ENCODE measurements at regions not wholly inside any gene's neighbourhood (a gene's known extent, or its start where the extent isn't known, plus 50 kb on each side); places are given as distances from the start of the nearest gene placed in this dataset.

DNA sequence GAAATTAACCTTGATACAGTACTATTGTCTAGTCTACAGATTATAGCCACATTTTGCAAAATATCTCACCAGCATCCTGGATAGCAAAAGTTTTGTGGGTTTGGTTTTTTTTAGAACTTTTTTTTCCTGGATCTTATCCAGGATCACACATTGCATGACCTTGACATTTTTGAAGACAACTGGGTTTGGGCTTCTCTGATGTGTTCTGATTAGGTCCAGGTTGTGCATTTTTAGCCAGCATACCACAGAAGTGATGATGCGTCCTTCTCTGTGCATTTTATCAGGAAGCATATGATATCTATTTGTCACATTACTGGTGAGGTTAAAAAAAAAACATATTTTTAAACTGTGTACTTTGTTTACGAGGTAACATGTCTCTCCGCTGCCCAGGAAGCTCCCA, 221.0 kb upstream of the OSR1 start:
- DNase-seq = no peak

DNA sequence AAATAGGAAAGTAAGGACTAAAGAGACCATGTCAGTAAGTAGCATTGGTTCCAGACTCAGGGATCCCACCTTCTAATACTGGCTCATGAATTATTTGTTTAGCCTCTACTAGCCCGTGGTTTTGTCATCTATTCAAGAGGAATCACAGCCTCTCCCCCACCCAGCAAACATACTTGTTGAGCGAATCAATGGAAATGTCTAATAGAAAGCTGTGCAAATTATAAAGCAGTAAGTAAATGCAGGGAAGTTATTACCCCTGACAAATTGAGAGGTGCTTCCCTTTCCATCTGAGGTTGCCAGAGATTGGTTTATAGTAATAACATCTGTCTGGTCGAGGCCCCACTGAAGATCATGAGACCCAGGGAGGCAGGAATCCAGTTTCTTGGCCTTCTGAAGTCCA, 219.3 kb upstream of the OSR1 start:
- no peak for DNase-seq

DNA sequence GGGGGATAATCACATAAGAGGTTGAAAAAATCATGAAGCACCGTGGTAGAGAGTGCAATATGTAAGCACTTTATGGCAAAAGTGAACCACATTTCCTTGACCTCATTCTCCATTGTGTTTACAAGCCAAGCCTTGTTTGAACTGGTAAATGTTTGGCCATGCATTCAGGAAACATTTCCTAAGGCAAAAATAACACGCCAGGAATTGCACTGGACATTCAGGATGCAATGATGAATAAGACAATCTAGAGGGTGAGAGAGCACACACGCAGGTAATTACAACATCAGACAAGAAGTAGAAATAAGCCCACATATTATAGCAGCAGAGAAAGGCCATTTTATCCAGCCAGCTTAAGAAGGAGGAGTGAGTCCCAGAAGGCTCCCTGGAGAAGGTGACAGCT, 218.0 kb upstream of the OSR1 start:
- no peak for DNase-seq

DNA sequence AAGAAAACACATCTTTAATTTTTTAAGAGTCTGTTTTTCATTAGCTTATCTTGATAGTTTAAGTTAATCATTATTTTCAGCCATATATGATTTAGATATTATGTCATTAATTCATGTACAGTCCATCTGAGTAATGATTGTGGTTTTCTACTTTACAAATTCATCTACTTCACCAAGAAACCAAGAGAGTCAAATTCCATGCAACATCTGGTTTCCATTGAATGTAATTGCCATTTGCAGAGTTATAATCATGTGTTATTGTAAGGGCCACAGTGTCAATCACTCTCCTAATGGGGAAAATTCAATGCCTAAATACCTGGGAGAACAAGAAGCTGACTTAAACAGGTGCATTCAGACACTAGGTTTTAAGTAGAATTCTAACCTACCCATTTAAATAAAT, 217.2 kb upstream of the OSR1 start:
- no peak for DNase-seq

DNA sequence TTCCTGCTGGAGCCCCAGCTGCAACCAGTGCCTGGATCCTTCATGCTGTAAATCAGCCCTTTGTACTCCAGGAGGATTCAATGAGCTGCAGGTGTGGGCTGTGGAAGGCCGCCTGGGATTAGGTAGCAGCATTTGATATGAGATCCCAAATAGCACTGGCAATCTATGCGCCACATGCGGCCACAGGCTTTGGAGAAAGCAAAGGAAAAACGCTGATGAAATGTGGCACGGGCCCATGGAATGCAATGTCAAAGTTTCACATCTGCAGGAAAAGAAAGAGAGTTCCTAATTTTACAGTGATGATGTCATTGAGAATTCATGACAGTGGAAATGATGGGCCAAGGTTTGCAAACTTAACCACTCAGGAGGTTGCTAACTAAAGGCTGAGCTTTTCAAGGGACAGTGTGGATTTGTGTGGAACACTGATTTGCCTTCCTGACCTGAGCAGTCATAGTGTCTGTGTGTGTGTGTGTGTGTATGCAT, 216.4 kb upstream of the OSR1 start:
- DNase-seq = no peak

DNA sequence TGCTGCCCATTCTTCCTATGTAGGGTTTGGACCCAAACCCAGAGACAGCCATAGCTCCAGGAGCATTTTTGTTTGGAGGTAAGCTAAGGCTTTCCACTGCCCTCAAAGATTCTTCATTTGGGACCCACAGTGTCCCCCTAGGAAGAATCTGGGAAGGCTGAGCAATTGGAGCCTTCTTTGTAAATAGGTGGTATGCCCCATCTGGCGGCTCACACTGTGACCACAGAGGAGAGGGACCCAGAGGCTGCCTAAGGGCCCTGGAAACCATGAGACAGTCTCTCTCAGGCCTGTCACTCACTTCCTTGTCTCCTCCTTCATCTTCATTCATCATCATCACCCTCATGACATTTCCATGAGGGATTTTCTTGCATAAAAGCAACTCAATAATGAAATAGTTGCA, 215.4 kb upstream of the OSR1 start:
- DNase-seq = no peak

DNA sequence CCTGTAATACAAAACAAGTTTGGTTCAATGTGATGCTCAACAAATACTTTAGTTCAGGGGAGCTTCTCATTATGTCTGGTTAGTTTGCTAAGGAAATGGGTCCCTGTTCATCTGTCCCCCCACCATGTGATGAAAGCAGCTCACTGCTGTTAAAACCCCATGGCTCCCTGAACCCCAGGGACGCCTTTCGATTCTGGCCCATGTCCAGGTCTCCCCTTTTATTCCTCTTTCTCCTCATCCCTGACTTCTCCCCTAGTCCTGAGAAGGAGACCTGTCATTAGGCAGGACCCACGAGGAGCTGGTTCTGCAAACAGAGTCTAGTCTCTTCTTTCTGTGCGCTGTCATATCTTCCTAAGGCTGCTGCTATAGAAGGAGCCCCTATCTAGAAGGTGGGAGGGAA, 213.3 kb upstream of the OSR1 start:
- no peak for DNase-seq

DNA sequence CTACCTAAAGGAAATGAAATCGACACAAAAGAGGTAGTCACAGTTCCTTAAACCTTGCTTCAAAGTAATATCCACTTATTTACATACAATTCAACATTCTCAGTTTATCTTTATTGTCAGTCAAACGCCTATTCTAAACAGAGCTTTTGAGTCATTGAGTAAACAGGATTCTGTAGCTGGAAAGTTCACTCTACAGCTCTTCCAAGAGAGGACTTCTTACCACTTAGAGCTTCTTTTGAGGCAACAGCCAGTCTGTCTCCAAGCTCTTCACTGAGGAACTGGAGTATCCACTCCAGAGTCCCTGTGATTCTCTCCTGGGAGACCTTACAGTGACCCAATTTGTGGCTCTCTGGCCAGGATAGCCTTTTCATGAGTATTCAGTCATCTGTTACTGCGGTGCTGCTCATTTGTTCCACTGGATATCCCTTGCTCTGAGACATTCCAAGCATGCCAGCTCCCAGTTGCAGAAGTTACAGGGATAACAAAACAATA, 210.9 kb upstream of the OSR1 start:
- no peak for DNase-seq

DNA sequence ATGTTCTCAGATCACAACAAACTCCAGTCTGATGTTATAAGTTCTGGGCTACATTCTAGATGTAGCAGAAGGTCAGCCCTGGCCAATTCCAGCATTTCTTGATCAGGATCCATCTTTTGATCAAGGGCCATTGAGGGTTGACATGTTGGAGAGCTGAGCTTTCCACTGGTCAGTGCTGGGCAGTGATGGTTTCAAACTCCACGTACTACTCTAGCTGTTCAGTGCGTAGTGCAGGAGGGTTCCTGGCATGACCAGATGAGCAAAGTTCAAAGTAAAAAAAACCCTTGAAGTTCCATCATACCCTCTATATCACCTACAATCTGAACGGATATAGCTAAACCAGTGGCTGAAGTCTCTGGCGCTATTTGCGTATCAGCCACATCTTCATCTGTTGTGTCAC, 210.4 kb upstream of the OSR1 start:
- DNase-seq = no peak

DNA sequence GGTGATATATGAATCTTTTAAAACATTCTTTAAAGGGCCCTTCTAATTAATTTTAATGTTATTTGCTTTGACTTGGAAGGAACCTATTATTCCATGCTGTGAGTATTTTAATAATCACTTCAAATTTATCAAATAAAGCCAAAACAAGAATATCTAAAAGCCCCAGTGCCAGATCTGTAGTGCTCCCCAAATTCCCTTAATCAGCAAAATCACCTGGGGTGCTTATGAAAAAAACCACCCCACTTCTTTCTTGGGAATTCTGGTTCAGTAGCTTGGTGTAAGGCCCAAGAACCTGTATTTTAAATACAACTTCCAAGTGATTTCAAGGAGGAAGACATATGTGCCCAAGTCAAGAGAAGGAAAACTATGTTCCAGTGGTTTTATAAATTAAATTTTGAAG, 202.4 kb upstream of the OSR1 start:
- DNase-seq = no peak

DNA sequence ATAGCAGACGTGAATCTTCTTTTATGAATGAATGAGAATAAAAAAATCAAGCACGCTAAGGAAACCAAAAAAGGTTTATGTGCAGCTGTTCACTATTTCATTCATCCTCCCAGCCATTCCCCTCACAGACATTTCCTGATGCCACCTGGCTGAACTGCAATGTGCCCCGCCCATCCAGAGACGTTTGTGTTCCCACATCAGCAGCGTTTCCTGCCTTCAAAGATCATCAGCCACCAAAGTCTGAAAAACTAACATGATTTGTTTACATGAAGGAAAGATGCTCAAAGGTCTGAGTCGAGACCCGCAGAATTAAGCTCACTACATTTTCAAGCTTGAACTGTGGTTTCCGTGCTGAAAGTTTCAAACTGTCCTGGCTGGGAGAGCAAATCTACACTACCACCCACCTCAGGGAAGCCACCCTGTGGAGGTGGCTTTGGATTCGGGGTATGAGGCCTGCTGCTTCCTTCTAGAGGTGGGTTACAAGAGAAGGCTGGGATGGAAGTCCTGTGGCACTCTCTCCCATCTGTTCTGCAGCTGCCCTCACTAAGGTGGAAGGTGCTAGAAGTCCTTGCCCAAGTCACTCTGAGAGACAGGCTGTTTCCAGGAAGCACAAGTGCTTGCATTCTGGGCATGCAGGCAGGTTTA, 201.3 kb upstream of the OSR1 start:
- DNase-seq = no peak

DNA sequence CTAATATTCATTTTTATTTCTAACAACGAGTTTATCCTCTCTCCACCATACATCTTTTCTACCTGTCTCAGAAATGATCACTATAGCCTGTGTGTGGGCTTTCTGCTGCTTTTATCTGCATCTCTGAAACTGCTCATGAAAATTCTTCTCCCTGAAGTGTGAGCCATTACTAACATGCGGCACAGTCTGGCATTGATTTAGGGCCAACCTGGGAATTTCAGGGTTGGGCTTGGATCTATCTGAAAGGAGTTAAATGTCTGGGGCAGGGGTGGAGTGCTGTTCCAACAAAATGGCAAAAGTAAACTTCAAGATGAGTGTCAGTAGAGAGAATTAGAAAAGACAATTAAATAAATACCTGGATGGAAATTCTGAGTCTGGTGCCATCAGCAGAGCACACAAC, 198.2 kb upstream of the OSR1 start:
- DNase-seq = no peak

DNA sequence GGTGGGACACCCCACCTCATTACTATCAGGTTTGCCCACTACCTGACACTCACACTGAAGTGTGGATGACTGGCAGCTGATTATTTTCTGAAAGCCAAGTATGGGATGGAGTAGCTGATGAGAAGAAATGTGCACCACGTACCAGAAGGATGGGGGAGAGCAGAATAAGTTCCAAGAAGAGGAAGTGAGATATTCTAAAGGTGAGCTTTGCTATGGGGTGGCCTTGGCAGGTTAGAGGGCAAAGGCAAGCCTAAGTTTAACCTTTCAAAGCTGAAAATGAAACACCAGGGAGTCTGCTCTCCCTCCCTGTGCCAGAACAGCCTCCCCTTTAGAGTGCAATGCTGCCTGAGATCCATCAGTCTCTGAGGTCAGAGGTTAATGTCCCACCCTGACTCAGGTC, 196.1 kb upstream of the OSR1 start:
- no peak for DNase-seq

DNA sequence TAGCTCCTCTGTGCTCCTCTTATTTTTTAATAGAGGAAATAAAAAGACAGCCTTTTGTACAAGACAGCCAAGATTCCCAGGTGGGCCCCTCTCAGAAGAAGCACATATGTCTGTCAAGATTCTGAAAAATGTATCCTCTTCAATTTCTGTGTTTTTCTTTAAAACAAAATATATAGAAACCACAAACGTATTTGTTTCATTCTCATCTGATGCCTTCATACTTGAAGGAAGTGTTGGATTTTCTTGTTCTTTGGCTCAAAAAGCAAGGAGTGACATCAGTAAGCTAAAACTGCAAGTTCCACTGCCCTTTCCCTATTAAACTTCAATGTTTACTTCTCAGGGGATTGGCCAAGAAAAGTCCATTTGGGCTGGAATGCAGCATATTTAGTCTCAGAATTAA, 193.8 kb upstream of the OSR1 start:
- no peak for DNase-seq

DNA sequence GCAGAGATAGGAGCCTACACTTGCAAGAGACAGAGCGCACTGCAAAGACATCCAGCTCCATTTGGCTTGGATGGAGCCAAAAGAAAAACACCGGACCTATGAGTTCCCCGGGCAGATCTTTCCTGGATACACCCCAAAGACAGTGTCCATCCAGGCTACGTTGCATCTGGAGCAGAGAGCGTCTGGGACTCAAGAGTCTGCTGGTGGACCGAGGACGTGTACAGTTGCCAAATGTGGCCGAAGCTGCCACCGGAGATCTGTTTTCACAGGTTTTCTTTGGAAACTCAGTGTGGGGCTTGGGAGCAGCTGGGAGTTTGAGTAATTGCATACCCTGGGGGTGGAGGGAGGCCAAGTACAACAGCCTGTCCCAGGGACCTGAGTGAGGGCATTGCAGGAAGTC, 192.3 kb upstream of the OSR1 start:
- no peak for DNase-seq

DNA sequence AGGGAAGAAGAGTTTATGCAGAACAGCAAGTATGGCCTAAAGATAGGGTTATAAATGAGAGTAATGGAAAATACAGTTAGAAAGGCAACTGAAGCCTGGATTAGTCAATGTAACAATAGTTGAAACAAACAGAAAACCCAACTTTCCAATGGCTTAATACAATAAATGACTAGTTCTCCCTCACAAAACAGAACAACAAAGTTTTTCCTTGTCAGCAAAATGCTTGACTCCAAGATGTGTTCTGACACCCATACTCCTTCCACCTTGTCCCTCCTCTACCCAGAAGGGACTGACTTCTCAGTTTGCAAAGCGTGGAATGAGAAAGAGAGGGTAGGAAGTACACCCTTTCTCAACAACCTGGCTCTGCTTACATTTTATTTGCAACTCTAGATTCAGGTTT, 191.4 kb upstream of the OSR1 start:
- no peak for DNase-seq

DNA sequence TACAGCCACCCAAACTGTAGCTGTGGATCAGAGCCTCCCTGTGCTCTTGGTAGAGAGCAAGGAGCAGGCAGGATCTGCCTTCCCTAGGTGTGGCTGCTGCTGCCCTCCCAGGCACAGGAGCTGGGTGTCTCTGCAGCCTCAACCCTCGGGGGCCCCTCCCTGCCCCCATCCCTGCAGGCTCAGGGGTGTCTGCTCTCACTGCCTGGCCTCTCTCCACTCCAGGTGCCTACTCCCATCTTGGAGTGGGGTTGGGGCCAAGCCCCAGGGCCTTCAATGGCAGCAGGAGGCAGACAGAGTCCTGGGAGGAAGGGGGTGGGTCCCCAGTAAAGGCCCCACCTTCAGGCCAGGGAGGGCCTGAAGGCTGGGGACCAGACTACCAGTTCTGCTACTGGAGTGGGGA, 189.7 kb upstream of the OSR1 start:
- no peak for DNase-seq

DNA sequence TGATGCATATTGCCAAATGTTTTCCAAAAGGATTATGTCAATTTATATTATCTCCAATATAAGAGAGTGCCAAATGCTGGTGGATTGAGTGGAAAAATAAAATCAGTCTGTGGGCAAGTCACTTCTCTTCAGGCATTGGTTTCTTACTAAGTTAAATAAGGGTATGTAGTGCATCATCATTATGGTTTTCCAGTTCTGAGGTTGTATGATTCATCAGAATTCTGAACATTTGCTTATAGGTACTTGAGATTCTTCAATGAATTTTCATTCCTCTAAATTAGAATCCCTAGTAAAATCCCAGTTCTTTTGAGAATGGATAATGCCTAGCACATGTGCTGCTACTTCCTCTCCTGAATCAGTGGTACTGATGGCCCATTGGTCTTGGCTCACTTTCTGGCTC, 188.9 kb upstream of the OSR1 start:
- no peak for DNase-seq

DNA sequence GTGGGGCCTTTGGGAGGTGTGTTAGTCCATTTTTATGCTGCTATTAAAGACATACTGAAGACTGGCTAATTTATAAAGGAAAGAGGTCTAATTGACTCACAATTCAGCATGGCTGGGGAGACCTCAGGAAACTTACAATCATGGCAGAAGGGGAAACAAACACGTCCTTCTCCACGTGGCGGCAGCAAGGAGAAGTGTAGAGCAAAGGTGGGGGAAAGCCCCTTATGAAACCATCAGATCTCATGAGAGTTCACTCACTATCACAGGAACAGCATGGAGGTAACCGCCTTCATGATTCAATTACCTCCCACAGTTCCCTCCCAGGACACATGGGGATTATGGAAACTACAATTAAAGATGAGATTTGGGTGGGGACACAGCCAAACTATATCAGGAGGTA, 187.1 kb upstream of the OSR1 start:
- DNase-seq = no peak

DNA sequence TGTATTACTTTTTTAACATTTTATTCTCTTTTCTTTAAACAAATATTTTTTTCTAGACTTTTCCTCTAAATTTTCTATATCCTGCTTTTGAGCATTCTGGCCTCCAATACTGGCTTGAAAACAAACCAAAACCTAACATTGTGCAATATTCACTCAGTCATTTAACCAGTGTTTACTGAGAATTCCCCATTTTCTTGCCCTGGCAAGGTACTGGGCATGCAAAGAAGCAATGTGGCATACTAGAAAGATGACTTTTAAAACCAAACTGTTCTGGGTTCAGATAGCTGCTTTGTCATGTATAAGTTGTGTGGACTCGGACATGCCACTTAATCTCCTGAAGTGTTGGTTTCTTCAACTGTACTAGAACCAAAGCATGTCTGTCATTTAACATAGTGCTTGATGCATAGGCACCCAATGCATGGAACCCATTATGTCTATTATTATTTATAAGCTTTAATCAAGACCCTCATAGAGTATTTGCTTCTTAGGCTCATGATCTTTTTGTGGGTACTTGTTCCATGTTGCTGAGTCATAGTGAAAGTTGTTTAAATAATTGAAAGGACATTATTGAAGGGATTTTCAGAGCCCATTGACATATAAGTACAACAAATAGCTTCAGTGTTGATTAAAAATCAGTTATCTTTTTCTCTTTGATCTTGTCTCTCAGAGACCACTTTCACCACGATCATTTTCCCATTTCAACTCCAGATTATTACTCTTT, 185.4 kb upstream of the OSR1 start:
- DNase-seq = no peak

DNA sequence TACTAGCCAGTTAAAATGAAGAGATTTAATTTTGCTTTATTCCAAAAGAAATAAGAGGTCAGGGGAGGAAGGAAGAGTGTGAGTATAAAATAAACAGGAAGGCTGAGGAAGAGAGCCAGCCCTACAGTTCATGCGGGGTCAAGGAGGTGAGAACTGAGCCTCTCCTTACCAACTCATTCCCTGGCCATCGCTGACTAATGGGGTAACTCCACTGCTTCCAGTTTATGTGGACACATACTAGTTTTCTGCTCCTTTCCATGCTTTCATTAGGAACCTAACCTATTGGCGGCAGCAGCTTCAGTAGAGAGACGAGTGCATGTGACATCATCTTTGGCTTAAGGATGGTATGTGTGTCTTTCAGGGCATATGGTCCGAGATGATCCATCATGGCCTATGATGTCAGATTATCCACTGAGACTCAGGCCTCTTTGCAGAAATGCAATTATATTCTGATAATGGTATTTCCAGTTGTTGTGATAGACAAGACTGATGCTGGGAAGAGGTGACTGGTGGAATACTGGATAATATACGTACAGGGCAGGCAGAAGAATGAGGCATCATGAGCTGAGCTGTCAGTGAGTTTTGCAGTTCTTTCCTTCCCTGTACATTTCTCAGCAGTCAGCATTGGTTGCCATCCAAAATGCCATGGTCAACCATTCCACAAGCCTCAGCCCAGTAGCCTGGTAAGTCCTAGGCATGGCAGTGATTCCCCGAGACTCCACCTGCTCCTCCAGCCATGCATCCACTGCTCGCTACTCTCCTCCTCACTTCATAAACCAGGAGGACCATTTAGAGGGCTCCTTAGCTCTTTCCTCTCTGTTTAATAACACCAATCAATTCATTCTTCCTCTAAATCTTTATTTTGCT, 184.6 kb upstream of the OSR1 start:
- DNase-seq = no peak

DNA sequence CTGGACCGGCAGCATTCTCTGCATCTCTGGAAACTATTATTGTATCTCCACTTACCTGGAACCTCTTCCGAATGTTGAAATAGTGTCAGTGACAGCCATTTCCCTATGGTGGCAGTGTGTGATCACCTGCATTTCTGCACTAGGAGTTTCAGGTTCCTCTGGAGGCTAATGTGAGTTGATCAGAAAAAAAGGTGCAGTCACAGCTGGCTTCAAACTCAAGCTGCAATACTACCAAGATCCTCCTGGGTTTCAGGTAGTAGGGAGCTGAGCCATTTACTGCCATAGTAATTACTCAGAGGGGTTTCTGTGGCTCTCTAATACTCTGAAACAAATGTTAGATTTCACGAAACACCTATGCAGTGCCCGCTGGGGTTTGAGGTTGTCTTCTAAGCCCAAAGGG, 183.5 kb upstream of the OSR1 start:
- DNase-seq = no peak

DNA sequence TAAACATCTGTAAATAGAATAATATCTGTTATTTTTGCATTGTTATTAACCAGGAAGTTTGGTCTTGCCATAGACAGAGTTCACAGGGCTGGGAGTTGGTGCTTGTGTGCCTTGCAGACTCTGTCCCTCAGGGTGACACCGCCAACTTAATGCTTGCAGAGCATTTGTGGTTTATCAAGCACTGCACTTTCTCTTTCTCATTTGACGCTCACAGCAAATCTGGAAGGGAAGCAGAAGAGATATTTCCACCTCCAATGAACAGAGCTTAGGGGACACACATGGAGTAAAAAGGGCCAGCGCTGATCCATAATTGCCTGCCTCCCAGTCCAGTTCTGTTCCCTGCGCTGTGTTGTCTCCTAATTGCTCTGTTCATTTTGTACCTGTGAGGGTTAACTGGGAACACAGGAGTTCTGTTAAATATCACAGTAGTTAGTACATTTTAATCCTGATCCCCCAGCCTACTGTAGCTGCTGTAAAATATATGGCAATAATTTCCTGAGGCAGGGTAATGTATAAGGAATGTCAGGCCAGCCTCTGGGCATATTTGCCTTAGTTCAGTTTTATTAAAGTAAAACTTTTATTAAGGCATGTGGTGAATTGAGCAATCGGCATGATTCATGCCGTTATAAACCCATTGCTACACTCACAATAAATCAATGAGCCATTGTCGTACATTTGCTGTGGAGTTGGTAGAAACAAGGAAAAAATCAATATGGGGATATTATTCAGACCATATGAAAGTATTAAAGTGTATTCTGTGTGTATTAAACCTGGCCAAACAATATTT, 182.5 kb upstream of the OSR1 start:
- no peak for DNase-seq
